ENCODE measurements at regions not wholly inside any gene's neighbourhood (a gene's known extent, or its start where the extent isn't known, plus 50 kb on each side); places are given as distances from the start of the nearest gene placed in this dataset.

- no peak for DNase-seq
Observed at GRCh38 chr11:10922892-10923291, 65.0 kb upstream of the ZBED5 start.

DNA sequence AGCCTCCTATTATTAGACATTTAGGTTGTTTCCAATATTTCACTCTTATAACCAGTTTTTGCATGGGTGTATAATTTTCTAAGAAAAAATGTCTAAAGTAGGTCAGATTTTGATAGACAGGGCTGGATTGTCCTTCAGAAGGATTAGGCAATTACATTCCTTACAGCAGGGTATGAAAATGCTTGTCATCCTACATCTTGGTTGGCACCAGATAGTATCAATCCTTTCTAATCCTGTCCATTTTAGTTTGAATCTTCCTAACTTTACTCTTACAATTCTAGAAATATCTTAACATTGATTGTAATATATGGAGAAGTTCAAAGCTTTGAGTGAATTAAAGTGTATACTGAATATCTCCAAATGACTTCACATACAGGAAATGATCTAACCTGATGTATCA is 63.0 kb upstream of the ZBED5 start:
- no peak for DNase-seq

DNA sequence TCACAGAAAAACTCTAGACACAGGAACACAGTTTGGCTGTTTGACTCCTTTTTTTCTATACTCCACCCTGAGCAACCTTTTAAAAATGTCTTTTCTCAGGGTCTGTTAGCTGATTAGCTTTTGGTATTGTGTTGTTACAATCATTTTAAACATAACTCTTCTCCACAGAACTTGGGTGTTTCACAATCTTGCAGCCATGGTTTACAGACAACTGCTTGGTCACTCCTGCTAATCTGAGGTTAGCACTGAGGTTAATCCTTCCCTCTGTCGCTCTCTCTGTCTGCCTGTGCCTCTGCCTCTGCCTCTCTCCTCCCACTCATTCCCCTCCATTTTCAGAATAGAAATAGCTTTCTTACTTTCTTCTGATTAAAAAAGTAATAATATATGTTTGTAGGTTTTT is 62.4 kb upstream of the ZBED5 start:
- no peak for DNase-seq

DNA sequence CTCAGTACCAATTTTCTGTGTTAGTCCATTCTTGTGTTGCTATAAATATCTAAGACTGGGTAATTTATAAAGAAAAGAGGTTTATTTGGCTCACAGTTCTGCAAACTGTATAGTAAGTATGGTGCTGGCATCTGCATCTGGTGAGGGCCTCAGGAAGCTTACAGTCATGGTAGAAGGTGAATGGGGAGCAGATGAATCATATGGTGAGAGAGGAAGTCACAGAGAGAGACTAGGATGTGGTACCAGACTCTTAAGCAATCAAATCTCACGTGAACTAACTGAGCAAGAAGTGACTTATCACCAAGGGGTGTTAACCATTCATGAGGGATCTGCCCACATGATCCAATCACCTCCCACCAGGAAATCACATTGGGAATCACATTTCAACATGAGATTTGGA is 60.8 kb upstream of the ZBED5 start:
- DNase-seq, result no peak

- DNase-seq, result no peak
Observed at GRCh38 chr11:10918275-10918674, 60.4 kb upstream of the ZBED5 start.

DNA sequence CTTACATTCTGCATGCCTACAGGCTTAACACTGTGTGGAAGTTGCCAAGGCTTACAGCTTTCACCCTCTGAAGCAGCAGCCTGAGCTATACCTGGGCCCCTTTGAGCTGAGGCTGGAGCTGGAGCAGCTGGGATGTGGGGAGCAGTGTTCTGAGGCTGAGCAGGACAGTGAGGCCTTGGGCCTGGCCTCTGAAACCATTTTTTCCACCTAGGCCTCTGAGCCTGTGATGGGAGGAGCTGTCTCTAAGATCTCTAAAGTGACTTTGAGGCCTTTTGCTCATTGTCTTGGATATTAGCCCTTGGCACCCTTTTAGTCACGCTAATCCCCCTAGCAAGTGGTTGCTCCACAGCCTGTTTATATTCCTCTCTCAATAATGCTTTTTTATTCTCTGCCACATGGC is 59.9 kb upstream of the ZBED5 start:
- no peak for DNase-seq

DNA sequence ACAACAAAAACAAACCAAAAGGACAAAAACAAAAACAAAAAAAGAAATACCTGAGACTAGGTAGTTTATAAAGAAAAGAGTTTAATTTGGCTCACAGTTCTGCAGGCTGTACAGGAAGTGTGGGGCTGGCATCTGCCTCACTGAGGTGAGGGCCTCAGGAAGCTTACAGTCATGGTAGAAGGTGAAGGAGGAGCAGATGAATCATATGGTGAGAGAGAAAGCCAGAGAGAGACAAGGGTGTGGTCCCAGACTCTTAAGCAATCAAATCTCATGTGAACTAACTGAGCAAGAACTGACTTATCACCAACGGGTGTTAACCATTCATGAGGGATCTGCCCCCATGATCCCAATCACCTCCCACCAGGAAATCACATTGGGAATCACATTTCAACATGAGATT is 58.8 kb upstream of the ZBED5 start:
- no peak for DNase-seq

GRCh38 chr11:10914050-10914449 is 56.2 kb upstream of the ZBED5 start:
- no peak for DNase-seq

DNA sequence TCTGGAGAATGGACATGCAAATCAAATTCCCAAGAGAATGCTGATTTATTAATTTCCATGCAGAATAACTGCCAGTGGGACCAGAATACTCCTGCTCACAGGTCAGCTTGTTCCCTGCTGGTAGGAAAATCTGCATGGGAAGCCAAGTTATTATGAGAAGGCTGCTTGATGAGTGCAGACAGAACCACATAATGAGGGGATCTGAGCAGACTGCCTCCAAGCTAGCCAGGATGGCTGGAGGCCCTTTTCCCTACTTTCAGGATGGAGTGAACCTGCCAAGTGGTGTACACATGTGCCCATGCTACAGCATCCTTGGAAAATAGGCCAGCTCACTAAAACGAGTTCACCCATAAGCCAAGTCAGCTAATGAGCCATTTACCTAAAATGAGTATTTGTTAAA is 55.2 kb upstream of the ZBED5 start:
- DNase-seq, result no peak

DNA sequence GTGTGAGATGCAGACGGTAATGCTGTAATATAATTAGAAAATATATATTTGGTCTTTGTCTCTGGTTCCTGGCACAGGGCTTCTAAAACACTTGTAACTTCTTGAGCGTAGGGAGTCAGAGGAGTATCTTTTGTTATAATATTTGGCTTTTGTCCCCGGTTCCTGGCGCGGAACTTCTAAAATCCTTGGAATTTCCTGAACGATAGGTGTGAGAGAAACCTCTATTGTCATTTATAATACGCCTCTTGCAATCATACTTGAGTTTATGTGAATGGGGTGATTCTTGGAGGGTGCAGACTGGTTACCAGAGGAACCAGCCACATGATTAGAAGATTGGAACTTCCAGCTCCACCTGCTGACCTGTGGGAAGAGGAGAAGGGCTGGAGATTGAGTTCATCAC is 54.1 kb upstream of the ZBED5 start:
- no peak for DNase-seq

DNA sequence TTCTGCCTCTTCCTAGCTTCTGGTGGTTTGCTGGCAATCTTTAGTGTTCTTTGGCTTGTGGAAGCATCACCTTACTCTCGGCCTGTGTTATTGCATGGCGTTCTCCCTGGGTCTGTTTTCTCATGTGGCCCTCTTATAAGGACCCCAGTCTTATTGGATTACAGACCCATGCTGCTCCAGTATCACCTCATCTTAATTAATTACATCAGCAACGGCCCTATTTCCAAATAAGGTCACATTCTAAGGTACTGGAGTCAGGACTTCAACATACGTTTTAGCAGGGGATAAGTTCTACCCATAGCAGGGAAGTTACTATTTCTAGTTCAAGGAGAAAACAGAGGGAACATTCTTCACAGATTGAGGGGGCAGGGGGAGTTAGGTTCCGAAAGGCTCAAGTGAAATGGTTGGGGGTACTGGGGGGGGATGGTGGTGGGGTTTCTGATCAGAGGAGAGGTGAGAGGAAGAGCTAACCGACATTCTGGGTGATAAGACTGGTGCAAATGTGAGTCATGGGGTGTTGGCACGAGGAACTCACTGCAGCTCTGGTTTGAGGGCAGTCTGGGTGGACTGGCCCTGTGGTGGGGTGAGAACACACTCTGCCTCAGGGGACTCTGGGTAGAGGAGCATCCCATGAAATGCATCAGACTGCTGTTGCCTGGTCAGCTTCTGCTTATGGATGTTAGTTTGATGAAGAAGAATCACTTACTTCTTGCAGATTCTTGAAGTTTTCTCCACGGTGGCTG is 51.5 kb upstream of the ZBED5 start:
- no peak for DNase-seq

GRCh38 chr11:10908215-10908951 is 50.5 kb upstream of the ZBED5 start:
- DNase-seq, result no peak
